Fibroblast of villous mesenchyme (primary cell): ENCODE measurements at regions not wholly inside any gene's neighbourhood (a gene's known extent, or its start where the extent isn't known, plus 50 kb on each side); places are given as distances from the start of the nearest gene placed in this dataset.

Experiments used
- DNase-seq: peaks from one replicate; pipeline ENCODE4 v3.0.0-alpha.2; 2010; ENCODE audit warnings: low read depth
- H3K4me3 ChIP-seq: 2 replicates; pipeline ENCODE4 v1.5.1; 2011; ENCODE audit warnings: low read depth, mild to moderate bottlenecking, low read length
- TF ChIP-seq, protein P1 (sequence below): IDR thresholded peaks from 2 replicates; pipeline ENCODE4 v1.5.1; 2012; ENCODE audit warnings: low read depth, mild to moderate bottlenecking, low read length; ENCODE audit not compliant: insufficient read depth

DNA sequence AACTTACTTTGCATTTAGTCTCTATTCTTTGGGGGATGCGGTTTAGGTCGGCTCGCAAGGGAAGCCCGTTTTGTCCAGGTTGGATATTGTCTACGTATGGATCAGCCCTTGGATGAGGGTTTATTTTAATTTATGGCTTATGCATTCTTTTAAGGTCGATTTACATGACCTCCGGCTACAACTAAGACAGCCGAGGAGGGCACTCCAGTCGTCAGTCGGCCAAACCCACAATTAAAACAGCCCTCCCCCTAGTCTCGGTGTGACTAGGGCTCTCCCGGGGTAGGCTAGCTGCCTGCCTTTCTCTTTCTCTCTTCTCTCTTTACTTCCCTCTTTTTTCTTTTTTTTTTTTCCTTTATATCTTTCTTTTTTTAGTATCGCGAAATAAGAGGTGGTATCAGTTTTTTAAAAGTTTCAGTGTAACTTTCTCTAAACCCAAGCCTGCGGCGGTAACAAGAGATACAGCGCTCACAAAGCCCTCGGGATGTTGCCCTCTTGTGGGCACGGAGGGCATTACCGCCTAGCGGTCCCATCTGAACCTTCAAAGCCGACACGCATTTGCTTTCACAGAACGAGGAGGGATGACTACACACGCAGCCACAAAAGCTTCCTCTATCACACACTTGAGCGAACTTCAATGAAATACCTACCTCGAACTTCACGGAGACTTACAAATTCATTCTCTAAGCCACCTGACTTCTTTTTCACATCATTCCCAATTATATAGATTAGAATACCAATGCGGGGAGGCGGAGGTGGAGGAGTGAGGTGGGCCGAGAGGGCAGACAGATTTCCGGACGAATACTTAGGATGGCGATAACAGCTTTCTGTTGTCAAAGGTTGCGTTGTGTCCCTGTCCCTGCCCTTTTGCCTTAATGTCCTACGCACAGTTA, 132.3 kb upstream of the C11orf58 start:
- TF ChIP-seq, protein P1, sequence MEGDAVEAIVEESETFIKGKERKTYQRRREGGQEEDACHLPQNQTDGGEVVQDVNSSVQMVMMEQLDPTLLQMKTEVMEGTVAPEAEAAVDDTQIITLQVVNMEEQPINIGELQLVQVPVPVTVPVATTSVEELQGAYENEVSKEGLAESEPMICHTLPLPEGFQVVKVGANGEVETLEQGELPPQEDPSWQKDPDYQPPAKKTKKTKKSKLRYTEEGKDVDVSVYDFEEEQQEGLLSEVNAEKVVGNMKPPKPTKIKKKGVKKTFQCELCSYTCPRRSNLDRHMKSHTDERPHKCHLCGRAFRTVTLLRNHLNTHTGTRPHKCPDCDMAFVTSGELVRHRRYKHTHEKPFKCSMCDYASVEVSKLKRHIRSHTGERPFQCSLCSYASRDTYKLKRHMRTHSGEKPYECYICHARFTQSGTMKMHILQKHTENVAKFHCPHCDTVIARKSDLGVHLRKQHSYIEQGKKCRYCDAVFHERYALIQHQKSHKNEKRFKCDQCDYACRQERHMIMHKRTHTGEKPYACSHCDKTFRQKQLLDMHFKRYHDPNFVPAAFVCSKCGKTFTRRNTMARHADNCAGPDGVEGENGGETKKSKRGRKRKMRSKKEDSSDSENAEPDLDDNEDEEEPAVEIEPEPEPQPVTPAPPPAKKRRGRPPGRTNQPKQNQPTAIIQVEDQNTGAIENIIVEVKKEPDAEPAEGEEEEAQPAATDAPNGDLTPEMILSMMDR = peak; percentile 96
- peak overlapping the region; percentile 81 for H3K4me3 ChIP-seq
- peak; percentile 92 for DNase-seq

DNA sequence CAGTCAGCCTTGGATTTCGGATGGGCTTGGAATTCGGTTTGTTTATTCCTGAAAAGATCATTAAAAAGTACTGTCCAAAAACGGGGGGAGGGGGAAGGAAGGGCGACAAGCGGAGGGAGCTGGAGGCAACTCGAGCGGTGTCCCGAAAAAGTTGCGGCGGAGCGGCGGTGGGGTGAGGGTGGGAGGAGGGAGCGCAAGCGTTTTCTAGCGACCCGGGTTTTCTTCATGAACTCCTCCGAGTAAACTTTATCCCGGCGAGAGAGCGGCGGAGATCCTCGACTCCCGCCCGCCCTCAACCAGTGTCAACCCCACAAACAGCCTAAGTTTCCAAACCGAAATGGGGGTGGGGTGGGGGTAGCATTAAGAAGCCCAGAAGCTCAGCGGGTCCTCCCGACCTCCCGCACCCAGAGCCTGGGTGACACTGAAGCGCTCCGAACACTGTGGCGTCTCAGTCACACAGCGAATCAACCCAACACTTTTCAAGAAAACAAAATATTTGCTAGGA, 133.0 kb upstream of the C11orf58 start:
- peak; percentile 33 for DNase-seq
- peak overlapping the region; percentile 81 for H3K4me3 ChIP-seq
- TF ChIP-seq, protein P1 = no peak

DNA sequence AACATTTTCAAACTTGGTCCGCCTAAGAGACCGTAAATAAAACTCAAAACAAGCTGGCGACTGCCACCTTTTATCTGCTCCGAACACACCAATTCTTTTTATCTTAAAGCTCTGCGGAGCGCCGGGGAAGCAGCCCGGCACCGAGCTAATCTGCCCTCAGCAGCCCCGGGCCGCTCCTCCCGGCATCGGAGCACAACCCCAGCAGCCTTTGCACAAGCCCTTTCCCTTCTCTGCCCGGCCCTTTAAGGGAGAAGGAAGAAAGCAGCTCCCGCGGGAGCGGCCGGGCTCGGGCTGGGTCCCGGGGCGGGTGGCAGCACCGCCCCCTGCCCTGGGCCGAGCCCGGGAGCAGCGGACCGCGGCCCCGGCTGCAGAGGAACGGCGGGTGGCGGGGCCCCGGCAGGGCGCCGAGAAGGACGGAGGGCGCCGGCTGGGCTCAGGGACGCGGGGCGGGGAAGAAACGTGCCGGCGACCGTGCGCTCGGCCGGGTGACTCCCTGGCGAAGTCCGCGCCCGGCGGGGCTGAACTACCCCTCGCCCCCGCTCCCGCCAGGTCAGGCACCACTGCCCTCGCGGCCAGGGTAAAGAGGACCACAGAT, 133.6 kb upstream of the C11orf58 start:
- peak overlapping the region; percentile 81 for H3K4me3 ChIP-seq
- DNase-seq = peak; percentile 27
- TF ChIP-seq, protein P1 = no peak

DNA sequence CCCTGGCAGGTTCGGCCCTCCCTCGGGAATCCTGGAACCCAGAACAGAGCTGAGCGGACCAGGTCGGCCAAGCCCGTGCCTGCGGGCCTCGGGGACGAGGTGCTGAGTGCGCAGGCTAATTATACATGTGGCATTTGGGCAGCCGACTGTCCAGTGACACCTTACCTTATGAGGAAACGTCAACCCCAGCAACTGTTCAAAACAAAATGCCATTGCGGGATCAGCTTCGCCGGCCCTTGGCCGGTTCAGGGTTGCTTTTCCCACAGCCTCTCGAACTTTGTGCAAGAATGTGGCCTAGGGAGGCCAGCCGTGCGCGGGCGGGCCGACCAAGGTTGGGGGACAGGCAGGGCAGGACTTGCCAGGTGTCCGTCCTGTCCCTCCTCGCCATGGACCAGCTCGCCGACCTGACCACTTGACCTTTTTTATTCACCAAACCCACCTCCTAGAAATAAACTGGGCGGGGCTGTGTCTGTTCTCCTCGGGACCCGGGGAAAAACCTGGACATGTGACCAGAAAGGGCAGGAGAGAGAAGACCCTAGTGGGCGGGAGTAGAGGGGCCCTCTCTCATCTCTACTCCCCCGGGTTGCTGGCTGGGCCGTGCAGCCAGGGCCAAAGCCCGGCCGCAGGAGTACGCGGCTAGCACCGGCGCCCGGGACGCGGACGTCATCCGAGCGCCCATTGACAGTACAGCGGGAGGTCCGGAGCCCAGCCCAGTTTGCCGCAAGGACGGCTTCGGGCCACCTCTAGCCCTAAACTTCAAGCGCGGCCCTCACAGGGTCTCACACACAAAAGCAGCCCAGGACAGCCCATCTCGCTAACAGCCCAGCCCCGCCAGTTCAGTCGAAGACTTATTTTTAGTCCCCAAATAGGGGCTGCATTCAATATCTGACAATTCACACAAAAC, 134.3 kb upstream of the C11orf58 start:
- H3K4me3 ChIP-seq = peak overlapping the region; percentile 81
- TF ChIP-seq, protein P1 = no peak
- peak; percentile 40 for DNase-seq

DNA sequence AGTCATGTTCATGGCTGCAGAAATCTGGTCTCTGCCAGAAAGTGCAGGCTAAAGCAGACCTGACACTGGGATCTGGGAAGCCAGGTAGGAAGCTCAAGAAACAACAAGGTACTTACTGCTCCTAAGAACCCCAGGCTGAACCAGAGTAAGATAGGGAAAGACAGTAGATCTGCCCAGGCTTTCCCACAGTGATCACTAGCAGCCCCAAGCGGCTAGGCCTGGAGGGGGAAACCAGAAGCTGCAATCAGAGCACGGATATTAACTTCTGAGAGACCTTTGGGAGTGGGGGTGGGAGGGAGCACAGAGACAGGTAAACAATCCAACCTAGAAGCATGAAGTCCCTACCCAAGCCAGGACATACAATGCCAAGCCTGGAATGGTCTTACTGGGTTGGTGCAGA, 135.2 kb upstream of the C11orf58 start:
- H3K4me3 ChIP-seq = peak overlapping the region; percentile 81
- TF ChIP-seq, protein P1 = no peak
- DNase-seq = no peak

DNA sequence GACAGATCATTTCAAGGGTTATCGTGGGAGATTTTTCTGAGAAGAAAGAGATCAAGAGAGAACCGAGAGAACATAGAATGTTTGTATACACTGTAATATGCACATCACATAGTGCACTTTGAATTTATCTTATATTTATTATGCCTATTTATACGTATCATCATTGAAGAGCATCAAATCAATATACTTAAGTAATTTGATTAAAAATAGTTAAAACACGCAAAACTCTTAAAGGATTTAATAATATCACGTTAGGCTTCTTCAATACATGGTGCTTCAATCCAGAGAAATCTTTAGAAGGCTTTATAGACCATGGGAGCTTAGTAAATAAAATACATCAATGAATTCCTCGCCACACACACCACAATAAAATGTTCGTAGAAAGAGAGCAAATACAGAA, 139.5 kb upstream of the C11orf58 start:
- no peak for DNase-seq
- TF ChIP-seq, protein P1 = no peak
- no peak overlapping the region for H3K4me3 ChIP-seq
